ENCODE measurements at regions not wholly inside any gene's neighbourhood (a gene's known extent, or its start where the extent isn't known, plus 50 kb on each side); places are given as distances from the start of the nearest gene placed in this dataset.
"Not testable (repeated sequence)": the region's sequence is repeated elsewhere in the genome, so short reads cannot be mapped to it uniquely, and the experiment has no call there.

GRCh38 chr10:8310930-8311329 lies 256.4 kb downstream of the GATA3 start:
- DNase-seq (ENCODE audit: low spot score): no peak

DNA sequence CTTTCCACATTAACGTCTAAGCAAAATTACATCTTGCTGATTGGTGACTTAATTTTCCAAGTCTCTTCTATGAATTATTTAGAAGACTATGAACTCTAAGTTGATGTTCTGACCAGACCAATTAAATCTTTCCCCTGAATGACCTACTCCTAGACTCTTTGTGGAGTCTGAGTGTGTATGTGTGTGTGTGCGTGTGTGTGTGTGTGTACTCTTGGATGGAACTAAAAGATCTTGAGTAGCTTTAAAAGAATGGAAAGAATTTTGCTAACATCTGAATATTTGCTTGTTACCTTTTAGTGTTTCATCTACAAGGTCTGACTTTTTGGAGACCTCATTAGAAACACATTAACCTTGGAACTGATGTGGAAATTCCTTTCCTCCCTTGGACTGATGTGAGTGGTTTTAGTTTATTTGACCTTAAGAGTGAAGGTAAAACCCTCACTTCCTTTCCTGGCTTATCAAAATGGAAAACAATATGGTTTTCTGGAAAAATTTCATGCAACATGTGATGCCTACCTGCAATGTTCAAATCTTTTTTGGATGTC lies 257.1 kb downstream of the GATA3 start:
- DNase-seq (ENCODE audit: low spot score): no peak

DNA sequence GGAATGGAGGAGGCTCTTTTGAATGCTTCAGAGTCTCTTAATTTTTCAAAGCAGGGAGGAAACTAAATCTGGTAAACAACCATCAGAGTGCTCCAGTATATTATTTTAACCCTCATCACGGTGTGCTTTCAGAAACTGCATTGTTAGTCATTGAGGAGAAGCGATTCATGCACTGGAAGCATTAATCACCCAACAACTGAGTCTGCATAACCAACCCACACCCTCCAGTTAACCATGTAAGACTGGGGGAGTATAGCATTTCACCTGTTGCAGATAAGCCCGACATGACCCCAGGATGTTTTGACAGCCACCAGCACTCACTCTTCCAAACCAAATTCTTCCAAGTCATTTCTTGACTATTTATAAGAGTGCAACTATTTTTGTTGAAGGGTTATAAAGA lies 257.6 kb downstream of the GATA3 start:
- DNase-seq (ENCODE audit: low spot score): no peak

GRCh38 chr10:8312781-8313180 lies 258.3 kb downstream of the GATA3 start:
- DNase-seq (ENCODE audit: low spot score): peak; percentile 63

GRCh38 chr10:8314486-8314885 lies 260.0 kb downstream of the GATA3 start:
- no peak for DNase-seq (ENCODE audit: low spot score)

GRCh38 chr10:8315619-8316021 lies 261.1 kb downstream of the GATA3 start:
- no peak for DNase-seq (ENCODE audit: low spot score)

- DNase-seq (ENCODE audit: low spot score): no peak
Measured at GRCh38 chr10:8316284-8316683, 261.8 kb downstream of the GATA3 start.

GRCh38 chr10:8318429-8318828 lies 263.9 kb downstream of the GATA3 start:
- not testable (repeated sequence) for DNase-seq (ENCODE audit: low spot score)

- DNase-seq (ENCODE audit: low spot score): no peak
Measured at GRCh38 chr10:8318956-8319355, 264.5 kb downstream of the GATA3 start.

DNA sequence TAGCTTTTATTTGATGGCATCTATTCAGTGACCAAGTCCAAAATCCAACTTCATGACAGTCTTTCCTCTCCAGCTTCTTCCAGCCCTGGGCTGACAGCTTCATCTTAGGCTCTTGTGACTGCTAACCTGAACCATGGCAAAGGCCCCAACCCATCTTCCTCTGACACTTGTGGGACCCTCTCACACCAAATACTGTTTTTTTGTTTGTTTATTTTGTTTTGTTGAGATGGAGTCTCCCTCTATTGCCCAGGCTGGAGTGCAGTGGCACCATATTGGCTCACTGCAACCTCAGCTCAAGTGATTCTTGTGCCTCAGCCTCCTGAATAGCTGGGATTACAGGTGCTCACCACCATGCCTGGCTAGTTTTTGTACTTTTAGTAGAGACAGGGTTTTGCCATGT lies 265.2 kb downstream of the GATA3 start:
- no peak for DNase-seq (ENCODE audit: low spot score)

DNA sequence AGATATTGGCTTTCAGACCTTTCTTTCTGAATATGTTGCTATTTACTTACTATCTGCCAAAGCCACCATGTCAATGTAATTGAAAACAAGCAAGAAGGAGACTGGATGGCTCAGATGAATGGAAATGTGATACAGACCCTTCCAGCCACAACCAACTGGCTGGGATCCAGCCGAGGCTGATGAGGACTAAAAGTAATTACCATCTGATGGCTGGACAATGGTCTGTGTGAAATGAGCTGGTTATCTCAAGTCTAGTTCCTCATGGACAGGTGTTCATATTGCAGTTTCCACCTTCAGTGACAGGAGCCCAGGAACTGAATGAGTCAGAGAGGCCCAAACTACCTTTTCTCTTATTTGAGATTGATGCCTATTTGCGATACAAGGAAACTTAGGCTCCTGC lies 267.5 kb downstream of the GATA3 start:
- DNase-seq (ENCODE audit: low spot score): no peak

DNA sequence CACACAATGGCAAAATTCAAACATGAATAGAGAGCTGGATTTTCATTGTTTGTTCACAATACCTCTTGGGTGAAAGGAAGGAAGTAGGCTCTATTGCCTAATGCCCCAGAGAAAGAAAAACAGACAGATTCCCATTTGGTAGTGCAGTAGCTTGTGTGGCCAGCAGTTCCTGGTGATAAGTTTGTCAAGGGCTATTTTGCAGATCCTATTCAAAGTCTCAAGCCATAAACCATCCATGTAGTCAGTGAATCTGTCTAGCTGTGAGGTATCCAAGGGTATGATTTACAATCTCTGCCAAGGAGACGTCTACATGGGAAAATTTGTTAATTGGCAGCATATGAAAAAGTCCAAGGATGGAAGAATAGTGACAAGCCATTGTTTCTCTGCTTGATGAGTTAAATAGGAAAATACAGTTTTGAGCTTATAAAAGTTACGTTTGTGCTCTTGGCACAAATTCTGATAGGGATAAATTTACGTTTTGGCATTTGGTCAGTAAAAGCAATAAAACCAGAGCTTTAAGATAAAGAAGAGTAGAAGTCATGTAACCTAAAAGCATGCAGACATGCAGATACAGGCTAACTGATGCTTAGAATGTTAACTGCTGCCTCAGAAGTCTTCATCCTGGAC lies 269.1 kb downstream of the GATA3 start:
- no peak for DNase-seq (ENCODE audit: low spot score)

GRCh38 chr10:8325024-8325980 lies 270.8 kb downstream of the GATA3 start:
- DNase-seq (ENCODE audit: low spot score): no peak

GRCh38 chr10:8326396-8327139 lies 272.1 kb downstream of the GATA3 start:
- no peak for DNase-seq (ENCODE audit: low spot score)

DNA sequence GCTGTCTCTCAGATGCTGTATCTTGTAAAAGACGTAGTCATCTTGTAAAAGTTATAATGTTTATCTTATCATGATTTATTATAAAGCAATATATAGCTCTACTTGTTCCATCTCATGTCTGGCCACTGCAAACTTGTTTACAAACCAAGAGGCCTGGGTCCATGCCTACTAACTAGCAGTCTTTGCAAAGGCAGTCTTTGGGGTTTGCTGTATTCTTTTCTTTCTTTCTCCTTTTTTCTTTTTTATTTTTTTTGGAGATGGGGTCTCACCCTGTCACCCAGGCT lies 272.6 kb downstream of the GATA3 start:
- no peak for DNase-seq (ENCODE audit: low spot score)

DNA sequence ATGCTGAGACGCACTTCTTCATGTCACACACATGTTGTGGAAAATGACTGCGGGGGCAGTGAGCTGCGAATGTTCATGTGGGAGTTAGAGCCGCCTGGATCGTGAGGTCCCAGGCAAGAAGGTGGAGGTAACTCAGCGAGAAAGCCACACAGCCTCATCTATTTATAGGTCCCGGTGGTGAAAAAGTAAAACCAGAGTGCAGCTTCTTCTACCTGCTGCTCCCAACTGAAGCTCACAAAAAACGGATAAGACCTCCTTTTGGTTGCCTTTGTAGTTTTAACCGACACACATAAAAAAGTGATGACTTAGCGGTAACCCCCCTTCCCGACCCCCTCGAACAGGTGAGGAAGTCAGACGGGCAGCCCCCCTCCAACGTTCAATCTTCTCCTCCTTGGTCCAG lies 276.9 kb downstream of the GATA3 start:
- DNase-seq (ENCODE audit: low spot score): no peak

DNA sequence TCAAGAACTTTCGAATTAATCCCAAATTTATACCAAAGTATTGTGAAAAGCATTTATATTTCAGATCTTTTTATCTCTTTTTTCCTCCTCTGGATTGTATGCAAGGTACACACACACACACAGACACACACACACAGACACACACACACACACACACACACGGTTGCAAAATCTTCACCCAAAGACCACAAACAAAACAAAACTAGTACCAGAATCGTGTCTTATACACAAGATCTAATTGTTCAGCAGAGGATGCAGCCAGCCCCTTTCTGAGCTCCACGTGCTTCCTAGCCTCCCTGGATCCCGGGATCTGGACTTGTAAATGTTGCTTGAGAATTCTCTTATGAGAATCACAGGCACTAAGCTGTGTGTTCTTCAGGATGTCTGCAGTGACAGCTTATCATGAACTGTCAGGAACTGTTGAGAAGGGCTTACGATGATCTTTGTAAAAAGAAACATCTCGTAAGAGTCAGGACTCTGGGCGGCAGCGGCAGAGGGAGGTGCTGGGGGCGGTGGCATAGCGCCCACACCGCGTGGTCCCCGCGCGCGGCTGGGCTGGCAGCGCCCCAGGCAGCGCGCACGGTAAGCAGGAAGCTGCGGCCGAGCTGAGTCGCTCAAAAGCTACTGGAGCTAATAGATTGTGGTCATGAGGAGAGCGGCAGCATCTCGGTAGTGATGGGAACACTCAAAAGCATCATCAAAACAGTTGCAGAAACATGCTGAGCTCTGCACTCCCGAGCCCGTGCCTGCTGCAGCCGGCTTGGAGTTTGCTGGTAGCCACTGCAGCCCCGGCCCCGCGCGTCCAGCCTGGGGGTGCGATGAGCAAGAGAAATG lies 277.6 kb downstream of the GATA3 start:
- DNase-seq (ENCODE audit: low spot score): peak; percentile 58

GRCh38 chr10:8332730-8333111 lies 278.2 kb downstream of the GATA3 start:
- no peak for DNase-seq (ENCODE audit: low spot score)

DNA sequence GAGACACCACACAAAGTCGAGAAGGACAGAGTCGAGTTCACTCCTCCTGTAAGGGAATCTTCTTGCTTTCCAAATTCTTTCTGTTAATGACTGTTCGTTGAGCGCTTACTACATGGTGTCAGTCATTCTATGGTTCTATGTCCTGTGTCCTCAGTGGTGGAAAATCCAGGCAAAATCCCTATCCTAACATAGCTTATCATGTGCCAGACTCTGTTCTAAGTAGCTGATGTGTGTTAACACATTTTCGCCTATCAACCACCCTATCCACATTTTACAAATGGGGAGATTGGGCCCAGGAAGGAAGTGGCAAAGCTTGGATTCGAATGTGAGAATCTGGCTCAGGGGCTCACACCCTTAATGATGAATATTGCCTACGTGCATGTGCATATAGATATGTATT lies 280.1 kb downstream of the GATA3 start:
- no peak for DNase-seq (ENCODE audit: low spot score)

DNA sequence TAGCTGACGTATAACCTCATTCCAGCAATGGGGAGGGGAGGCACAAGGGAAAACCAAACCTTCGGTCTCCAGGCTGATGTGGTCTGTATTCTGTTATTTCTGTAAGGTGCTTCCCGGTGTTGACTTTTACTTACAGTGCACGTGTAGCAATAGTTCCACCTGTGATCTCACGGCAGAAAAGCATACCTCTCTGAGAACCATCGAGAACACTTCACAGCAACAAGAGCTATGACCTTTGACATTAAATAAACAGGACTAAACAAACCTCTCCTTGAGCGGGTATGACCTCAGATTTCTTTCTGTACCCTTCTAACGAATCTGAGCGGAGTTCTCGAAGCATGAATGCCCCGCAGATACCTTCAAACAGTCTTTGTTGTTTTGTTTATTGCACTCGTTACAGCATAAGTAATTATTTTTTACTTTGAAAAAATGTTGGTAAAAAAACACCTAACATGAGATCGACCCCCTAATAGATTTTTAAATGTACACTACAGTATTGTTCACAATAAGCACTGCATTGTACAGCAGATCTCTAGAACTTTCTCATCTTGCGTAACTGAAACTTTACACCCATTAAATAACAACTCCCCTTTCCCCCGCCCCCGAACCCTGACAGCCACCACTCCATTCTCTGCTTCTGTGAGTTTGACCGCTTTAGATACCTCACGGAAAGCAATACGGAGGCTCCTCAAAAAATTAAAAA lies 282.3 kb downstream of the GATA3 start:
- no peak for DNase-seq (ENCODE audit: low spot score)

DNA sequence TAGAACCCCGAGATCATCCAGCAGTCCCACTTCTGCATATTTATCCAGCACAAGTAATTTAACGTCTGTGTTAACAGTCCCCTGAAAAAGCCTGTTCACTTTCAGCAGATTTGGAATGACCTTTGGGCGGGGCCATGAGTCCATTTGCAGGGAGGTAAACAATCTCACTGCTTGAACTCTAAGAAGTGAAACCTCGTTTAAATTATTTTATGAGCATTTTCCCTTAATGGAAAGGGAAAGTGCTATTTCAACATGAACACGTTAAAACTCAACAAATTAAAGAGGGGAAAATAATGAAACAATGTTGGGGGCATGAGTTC lies 282.8 kb downstream of the GATA3 start:
- no peak for DNase-seq (ENCODE audit: low spot score)
